ENCODE measurements at regions not wholly inside any gene's neighbourhood (a gene's known extent, or its start where the extent isn't known, plus 50 kb on each side); places are given as distances from the start of the nearest gene placed in this dataset.

DNA sequence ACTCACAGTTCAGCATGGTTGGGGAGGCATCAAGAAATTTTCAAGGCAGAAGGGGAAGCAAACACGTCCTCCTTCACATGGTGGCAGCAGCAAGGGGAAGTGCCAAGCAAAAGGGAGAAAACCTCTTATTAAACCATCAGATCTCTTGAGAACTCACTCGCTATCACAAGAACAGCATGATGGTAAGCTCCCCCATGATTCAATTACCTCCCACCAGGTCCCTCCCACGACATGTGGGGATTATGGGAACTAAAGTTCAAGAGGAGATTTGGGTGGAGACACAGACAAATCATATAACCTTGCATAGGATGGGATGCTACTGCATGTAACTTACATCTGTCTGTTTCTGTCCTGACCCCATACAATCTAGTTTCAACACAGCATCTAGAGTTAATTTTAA lies 511.8 kb upstream of the ARX start:
- no peaks in the 10 kb centered on the region for H3K27me3 ChIP-seq (replicated peaks in 1 of 2; ENCODE audit: control insufficient read depth in 2 of 2, extremely low read depth in 1 of 2, insufficient read depth in 2 of 2, low read length in 1 of 2)
- no peaks in the 10 kb centered on the region for H3K36me3 ChIP-seq (ENCODE audit: control insufficient read depth in 2 of 2, extremely low read depth in 1 of 2, insufficient read depth in 1 of 2, low read length in 1 of 2)
- H3K27ac Mint-ChIP-seq, result no peak overlapping the region
- no peak overlapping the region for H3K27ac ChIP-seq (ENCODE audit: low read length)
- peaks cover 0 to 7% of the 10 kb centered on the region in 2 donors for H3K27me3 Mint-ChIP-seq
- WGBS (ENCODE audit: insufficient coverage), result no CpG with 5 or more reads among the region's 3 CpGs
- H3K9me3 Mint-ChIP-seq, result peaks cover 0 to 1% (median 0%) of the 10 kb centered on the region in 3 donors
- no peak overlapping the region for H3K4me3 ChIP-seq (ENCODE audit: control insufficient read depth in 1 of 2, extremely low read depth in 1 of 2, low read length in 1 of 2)
- POLR2A ChIA-PET, result no interaction called here
- no peak overlapping the region for H3K4me3 Mint-ChIP-seq
- H3K36me3 Mint-ChIP-seq, result no peaks in the 10 kb centered on the region
- H3K9me3 ChIP-seq, result no peaks in the 10 kb centered on the region
- H3K4me1 Mint-ChIP-seq, result no peaks in the 10 kb centered on the region
- DNase-seq, result no peak
- H3K4me1 ChIP-seq (ENCODE audit: control insufficient read depth in 1 of 2, extremely low read depth in 1 of 2, insufficient read depth in 2 of 2, low read length in 2 of 2), result no peaks in the 10 kb centered on the region
- CTCF ChIA-PET, result interaction anchor here in 1 of 2 donors (0.7 kb wide), 1 partner anchor 1408 kb away, joined by 6 read pairs; no protein-coding TSS in a partner anchor
- ATAC-seq (replicated peaks in 1 of 4), result no peak

DNA sequence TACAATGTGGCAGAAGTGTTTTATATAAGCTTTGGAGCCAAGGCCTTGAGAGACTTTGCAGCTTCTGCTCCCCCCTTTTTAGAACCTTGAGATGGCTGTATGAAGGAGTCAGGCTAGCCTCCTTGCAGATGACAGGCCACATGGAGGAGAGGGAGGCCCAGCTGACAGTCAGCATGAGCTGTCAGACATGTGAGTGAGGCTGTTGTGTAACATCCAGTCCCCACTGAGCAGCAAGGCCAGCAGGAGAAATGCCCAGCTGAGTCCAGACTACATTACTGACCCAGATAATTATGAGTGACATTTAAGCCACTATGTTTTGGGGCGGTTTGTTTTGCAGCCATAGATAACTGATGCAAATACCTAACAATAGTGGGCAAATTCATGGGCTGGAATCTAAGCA lies 515.3 kb upstream of the ARX start:
- Mint-ChIP-seq H3K9me3 (peaks cover 0 to 3% (median 0%) of the 10 kb centered on the region in 3 donors), H3K4me1 (no peaks in the 10 kb centered on the region), H3K27me3 (peaks cover 0 to 9% of the 10 kb centered on the region in 2 donors), H3K27ac (no peak overlapping the region), H3K4me3 (no peak overlapping the region), H3K36me3 (no peaks in the 10 kb centered on the region)
- Histone ChIP-seq H3K27me3 (replicated peaks in 1 of 2; ENCODE audit: control insufficient read depth in 2 of 2, extremely low read depth in 1 of 2, insufficient read depth in 2 of 2, low read length in 1 of 2) (no peaks in the 10 kb centered on the region), H3K36me3 (ENCODE audit: control insufficient read depth in 2 of 2, extremely low read depth in 1 of 2, insufficient read depth in 1 of 2, low read length in 1 of 2) (no peaks in the 10 kb centered on the region), H3K27ac (ENCODE audit: low read length) (no peak overlapping the region), H3K9me3 (no peaks in the 10 kb centered on the region), H3K4me3 (ENCODE audit: control insufficient read depth in 1 of 2, extremely low read depth in 1 of 2, low read length in 1 of 2) (no peak overlapping the region), H3K4me1 (ENCODE audit: control insufficient read depth in 1 of 2, extremely low read depth in 1 of 2, insufficient read depth in 2 of 2, low read length in 2 of 2) (no peaks in the 10 kb centered on the region)
- CTCF ChIA-PET, result no interaction called here
- DNase-seq, result no peak
- WGBS (ENCODE audit: insufficient coverage), result no CpG with 5 or more reads among the region's 1 CpG
- no peak for ATAC-seq (replicated peaks in 1 of 4)
- POLR2A ChIA-PET, result no interaction called here

DNA sequence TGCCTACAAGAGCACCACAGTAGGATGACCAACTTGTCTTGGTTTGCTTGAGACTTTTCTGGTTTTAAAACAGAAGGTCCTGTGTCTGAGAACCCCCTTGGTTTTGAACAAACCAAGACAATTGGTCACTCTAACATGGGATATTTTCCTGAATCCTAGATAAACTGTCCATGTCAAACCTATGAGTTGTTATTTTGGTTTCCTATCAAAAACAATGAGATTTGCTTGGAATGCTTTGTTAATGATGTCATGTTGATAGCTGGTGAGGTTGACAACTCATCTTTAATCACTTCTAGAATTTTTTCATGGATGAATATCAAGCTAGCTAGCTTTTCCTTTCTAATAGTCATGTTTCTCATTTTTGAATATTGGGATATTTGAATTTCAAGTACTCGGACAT lies 518.3 kb upstream of the ARX start:
- Mint-ChIP-seq H3K9me3 (peaks cover 0 to 3% (median 0%) of the 10 kb centered on the region in 3 donors), H3K4me3 (no peak overlapping the region), H3K36me3 (no peaks in the 10 kb centered on the region), H3K27ac (no peak overlapping the region), H3K4me1 (no peaks in the 10 kb centered on the region), H3K27me3 (peaks cover 0 to 3% of the 10 kb centered on the region in 2 donors)
- Histone ChIP-seq H3K27ac (ENCODE audit: low read length) (no peak overlapping the region), H3K36me3 (ENCODE audit: control insufficient read depth in 2 of 2, extremely low read depth in 1 of 2, insufficient read depth in 1 of 2, low read length in 1 of 2) (no peaks in the 10 kb centered on the region), H3K27me3 (replicated peaks in 1 of 2; ENCODE audit: control insufficient read depth in 2 of 2, extremely low read depth in 1 of 2, insufficient read depth in 2 of 2, low read length in 1 of 2) (no peaks in the 10 kb centered on the region), H3K4me1 (ENCODE audit: control insufficient read depth in 1 of 2, extremely low read depth in 1 of 2, insufficient read depth in 2 of 2, low read length in 2 of 2) (no peaks in the 10 kb centered on the region), H3K4me3 (ENCODE audit: control insufficient read depth in 1 of 2, extremely low read depth in 1 of 2, low read length in 1 of 2) (no peak overlapping the region), H3K9me3 (no peaks in the 10 kb centered on the region)
- no peak for ATAC-seq (replicated peaks in 1 of 4)
- CTCF ChIA-PET, result no interaction called here
- no CpG with 5 or more reads among the region's 1 CpG for WGBS (ENCODE audit: insufficient coverage)
- DNase-seq, result no peak
- POLR2A ChIA-PET, result no interaction called here

DNA sequence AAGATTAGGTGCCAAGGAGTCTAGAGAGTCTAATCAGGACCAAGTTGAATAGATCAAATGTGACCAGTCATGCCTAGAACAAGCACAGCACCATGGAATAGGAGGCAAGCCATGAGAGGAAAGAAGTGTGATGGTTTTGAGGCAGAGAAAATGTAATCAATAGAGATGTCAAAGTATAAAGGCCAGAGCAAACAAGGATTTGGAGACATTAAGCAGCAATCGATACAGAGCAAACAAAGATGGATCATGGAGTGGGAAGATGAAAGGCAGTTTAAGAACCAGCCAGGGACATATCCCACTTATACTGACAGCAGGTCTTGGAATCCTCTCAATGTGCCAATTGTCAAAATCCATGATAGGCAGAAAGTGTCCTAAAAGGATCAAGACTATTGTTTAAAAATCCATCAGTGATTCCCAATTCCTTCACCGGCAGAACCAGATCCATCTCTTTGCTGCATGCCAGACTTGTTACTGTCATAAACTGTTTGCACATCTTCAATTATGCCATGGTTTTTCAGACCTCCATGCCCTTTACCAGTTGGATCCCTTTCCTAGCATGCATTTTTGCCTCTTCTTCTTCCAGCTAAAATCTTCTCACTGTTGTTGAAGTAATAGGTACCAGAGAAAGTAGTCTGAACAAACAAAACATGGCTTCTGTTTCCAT lies 520.7 kb upstream of the ARX start:
- ATAC-seq (replicated peaks in 1 of 4) (no peak), DNase-seq (no peak)
- peaks cover 0 to 5% of the 10 kb centered on the region in 2 donors for H3K27me3 Mint-ChIP-seq
- H3K4me1 Mint-ChIP-seq, result no peaks in the 10 kb centered on the region
- WGBS (ENCODE audit: insufficient coverage), result 100% methylated on average over 1 of the region's 2 CpGs
- no peak overlapping the region for H3K4me3 Mint-ChIP-seq
- Histone ChIP-seq H3K4me3 (ENCODE audit: control insufficient read depth in 1 of 2, extremely low read depth in 1 of 2, low read length in 1 of 2) (no peak overlapping the region), H3K4me1 (ENCODE audit: control insufficient read depth in 1 of 2, extremely low read depth in 1 of 2, insufficient read depth in 2 of 2, low read length in 2 of 2) (no peaks in the 10 kb centered on the region), H3K27ac (ENCODE audit: low read length) (no peak overlapping the region), H3K27me3 (replicated peaks in 1 of 2; ENCODE audit: control insufficient read depth in 2 of 2, extremely low read depth in 1 of 2, insufficient read depth in 2 of 2, low read length in 1 of 2) (no peaks in the 10 kb centered on the region), H3K9me3 (no peaks in the 10 kb centered on the region), H3K36me3 (ENCODE audit: control insufficient read depth in 2 of 2, extremely low read depth in 1 of 2, insufficient read depth in 1 of 2, low read length in 1 of 2) (no peaks in the 10 kb centered on the region)
- ChIA-PET POLR2A (no interaction called here), CTCF (no interaction called here)
- H3K36me3 Mint-ChIP-seq, result no peaks in the 10 kb centered on the region
- peaks cover 0 to 3% (median 0%) of the 10 kb centered on the region in 3 donors for H3K9me3 Mint-ChIP-seq
- H3K27ac Mint-ChIP-seq, result no peak overlapping the region

DNA sequence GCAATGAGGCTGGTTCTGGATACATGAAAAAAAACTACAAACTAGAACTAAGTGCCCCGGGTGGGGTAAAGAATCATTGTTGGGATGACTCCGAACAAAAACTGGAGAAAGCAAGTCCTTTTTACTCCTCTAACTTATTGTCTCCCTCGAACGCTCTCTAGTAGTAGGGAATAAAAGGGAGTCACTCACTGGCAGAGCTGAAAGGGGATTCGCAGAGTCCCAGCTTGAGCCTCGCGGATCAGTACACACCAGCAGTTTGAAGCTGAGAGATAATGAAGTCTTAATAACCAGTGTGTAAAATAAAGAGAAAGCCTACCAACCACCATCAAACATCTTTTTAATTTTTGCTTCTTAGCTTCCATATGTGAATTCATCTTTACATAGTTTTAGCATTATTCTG lies 521.9 kb upstream of the ARX start:
- H3K36me3 Mint-ChIP-seq, result no peaks in the 10 kb centered on the region
- H3K9me3 ChIP-seq, result no peaks in the 10 kb centered on the region
- no CpG with 5 or more reads among the region's 7 CpGs for WGBS (ENCODE audit: insufficient coverage)
- ChIA-PET POLR2A (no interaction called here), CTCF (no interaction called here)
- H3K27me3 Mint-ChIP-seq, result peaks cover 0 to 5% of the 10 kb centered on the region in 2 donors
- no peaks in the 10 kb centered on the region for H3K27me3 ChIP-seq (replicated peaks in 1 of 2; ENCODE audit: control insufficient read depth in 2 of 2, extremely low read depth in 1 of 2, insufficient read depth in 2 of 2, low read length in 1 of 2)
- H3K4me1 ChIP-seq (ENCODE audit: control insufficient read depth in 1 of 2, extremely low read depth in 1 of 2, insufficient read depth in 2 of 2, low read length in 2 of 2), result no peaks in the 10 kb centered on the region
- H3K9me3 Mint-ChIP-seq, result peaks cover 0 to 3% (median 1%) of the 10 kb centered on the region in 3 donors
- H3K4me3 Mint-ChIP-seq, result no peak overlapping the region
- no peak overlapping the region for H3K4me3 ChIP-seq (ENCODE audit: control insufficient read depth in 1 of 2, extremely low read depth in 1 of 2, low read length in 1 of 2)
- no peak for DNase-seq
- H3K27ac Mint-ChIP-seq, result no peak overlapping the region
- H3K27ac ChIP-seq (ENCODE audit: low read length), result no peak overlapping the region
- no peaks in the 10 kb centered on the region for H3K36me3 ChIP-seq (ENCODE audit: control insufficient read depth in 2 of 2, extremely low read depth in 1 of 2, insufficient read depth in 1 of 2, low read length in 1 of 2)
- ATAC-seq (replicated peaks in 1 of 4), result no peak
- no peaks in the 10 kb centered on the region for H3K4me1 Mint-ChIP-seq

DNA sequence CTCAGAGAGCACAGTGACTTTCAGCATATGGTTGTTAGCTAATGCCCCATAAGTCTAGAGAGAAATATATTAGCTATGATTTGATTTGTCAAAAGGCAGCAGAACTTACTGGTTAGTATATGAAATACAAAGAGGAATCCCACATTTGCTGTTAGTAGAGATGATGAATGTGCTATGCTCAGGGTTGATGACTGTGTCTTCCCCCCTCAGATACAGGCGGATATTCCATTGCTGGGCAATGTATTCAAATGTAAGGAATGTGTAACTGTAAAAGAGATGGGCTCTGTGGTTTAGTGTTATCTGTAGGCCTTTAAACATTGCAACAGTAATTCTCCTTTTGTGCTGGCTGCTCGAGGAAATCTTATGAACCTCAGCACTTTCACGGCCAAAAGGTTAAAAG lies 528.9 kb upstream of the ARX start:
- Histone ChIP-seq H3K4me3 (ENCODE audit: control insufficient read depth in 1 of 2, extremely low read depth in 1 of 2, low read length in 1 of 2) (no peak overlapping the region), H3K36me3 (ENCODE audit: control insufficient read depth in 2 of 2, extremely low read depth in 1 of 2, insufficient read depth in 1 of 2, low read length in 1 of 2) (no peaks in the 10 kb centered on the region), H3K4me1 (ENCODE audit: control insufficient read depth in 1 of 2, extremely low read depth in 1 of 2, insufficient read depth in 2 of 2, low read length in 2 of 2) (no peaks in the 10 kb centered on the region), H3K27ac (ENCODE audit: low read length) (no peak overlapping the region), H3K9me3 (no peaks in the 10 kb centered on the region), H3K27me3 (replicated peaks in 1 of 2; ENCODE audit: control insufficient read depth in 2 of 2, extremely low read depth in 1 of 2, insufficient read depth in 2 of 2, low read length in 1 of 2) (no peaks in the 10 kb centered on the region)
- WGBS (ENCODE audit: insufficient coverage), result no CpG with 5 or more reads among the region's 3 CpGs
- Mint-ChIP-seq H3K4me3 (no peak overlapping the region), H3K36me3 (no peaks in the 10 kb centered on the region), H3K4me1 (no peaks in the 10 kb centered on the region), H3K9me3 (peaks cover 0 to 3% (median 0%) of the 10 kb centered on the region in 3 donors), H3K27ac (no peak overlapping the region), H3K27me3 (peaks cover 0 to 3% of the 10 kb centered on the region in 2 donors)
- CTCF ChIA-PET, result no interaction called here
- POLR2A ChIA-PET, result no interaction called here
- no peak for ATAC-seq (replicated peaks in 1 of 4)
- no peak for DNase-seq

DNA sequence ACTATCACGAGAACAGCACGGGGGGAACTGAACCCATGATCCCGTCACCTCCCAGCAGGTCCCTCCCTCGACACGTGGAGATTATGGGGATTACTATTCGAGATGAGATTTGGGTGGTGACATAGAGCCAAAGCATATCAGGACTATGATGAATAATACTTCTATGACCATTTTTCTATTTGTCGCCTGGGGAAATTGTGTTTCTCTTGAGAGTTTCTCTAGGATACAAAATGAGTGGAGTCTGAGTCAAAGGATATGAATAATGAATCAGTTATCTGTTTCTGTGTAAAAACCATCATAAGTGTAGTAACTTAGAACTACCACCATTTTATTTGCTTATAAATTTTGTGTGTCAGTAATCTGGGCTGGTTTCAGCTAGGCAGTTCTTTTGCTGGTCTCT lies 533.0 kb upstream of the ARX start:
- no peak overlapping the region for H3K27ac ChIP-seq (ENCODE audit: low read length)
- H3K4me3 Mint-ChIP-seq, result no peak overlapping the region
- ATAC-seq (replicated peaks in 1 of 4) (no peak), DNase-seq (no peak)
- ChIA-PET CTCF (no interaction called here), POLR2A (interaction anchor here in 1 of 2 donors (0.6 kb wide), 1 partner anchor 423 kb away, joined by 7 read pairs; no protein-coding TSS in a partner anchor)
- no peaks in the 10 kb centered on the region for H3K36me3 Mint-ChIP-seq
- no peaks in the 10 kb centered on the region for H3K4me1 Mint-ChIP-seq
- H3K27ac Mint-ChIP-seq, result no peak overlapping the region
- H3K9me3 ChIP-seq, result no peaks in the 10 kb centered on the region
- no peaks in the 10 kb centered on the region for H3K36me3 ChIP-seq (ENCODE audit: control insufficient read depth in 2 of 2, extremely low read depth in 1 of 2, insufficient read depth in 1 of 2, low read length in 1 of 2)
- no CpG with 5 or more reads among the region's 7 CpGs for WGBS (ENCODE audit: insufficient coverage)
- H3K27me3 ChIP-seq (replicated peaks in 1 of 2; ENCODE audit: control insufficient read depth in 2 of 2, extremely low read depth in 1 of 2, insufficient read depth in 2 of 2, low read length in 1 of 2), result no peaks in the 10 kb centered on the region
- H3K4me3 ChIP-seq (ENCODE audit: control insufficient read depth in 1 of 2, extremely low read depth in 1 of 2, low read length in 1 of 2), result no peak overlapping the region
- H3K27me3 Mint-ChIP-seq, result no peaks in the 10 kb centered on the region
- H3K4me1 ChIP-seq (ENCODE audit: control insufficient read depth in 1 of 2, extremely low read depth in 1 of 2, insufficient read depth in 2 of 2, low read length in 2 of 2), result no peaks in the 10 kb centered on the region
- H3K9me3 Mint-ChIP-seq, result no peaks in the 10 kb centered on the region

Measured in T-cell (primary cell).